HG03520 (cell line): ENCODE measurements at regions not wholly inside any gene's neighbourhood (a gene's known extent, or its start where the extent isn't known, plus 50 kb on each side); places are given as distances from the start of the nearest gene placed in this dataset.
A peak's percentile ranks its signal among the peaks of the same experiment; 100 is the strongest.
"Not testable (repeated sequence)": the region's sequence is repeated elsewhere in the genome, so short reads cannot be mapped to it uniquely, and the experiment has no call there.

Experiments used
- ATAC-seq: cut with Tn5 transposase; IDR thresholded peaks from one replicate; pipeline ENCODE4 v1.9.1; 2021; ENCODE audit warnings: mild to moderate bottlenecking, moderate library complexity; ENCODE audit not compliant: unreplicated experiment

DNA sequence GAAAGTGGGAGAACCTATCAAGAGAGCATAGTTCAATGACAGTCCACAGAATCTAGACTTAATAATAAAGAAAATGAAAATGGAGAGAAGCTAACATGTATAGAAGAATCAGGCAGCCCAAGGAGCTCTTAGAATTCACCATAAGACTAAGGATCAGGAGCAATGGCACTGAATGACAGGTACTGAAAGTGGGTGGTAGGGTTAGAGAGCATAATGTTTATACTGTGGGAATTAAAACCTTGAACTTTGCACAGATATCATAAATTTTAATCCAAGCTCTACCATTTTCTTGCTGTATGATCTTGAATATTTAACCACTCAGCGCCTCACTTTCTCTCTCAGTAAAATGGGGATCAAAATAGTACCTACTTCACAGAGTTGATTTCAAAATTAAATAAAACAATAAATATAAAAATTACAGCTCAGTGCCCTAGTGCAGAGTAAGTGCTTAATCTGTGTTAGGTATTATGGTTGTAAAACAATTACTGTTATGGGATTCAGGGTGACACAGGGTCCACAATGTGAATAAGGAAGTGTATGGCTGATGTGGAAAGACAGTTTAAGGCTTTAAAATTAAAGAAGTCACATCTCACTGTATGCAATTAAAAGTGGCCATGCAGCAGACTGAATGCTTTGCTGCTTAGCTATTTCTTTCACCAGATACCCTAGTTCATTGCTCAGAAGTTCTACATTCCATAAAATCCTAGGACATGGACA, 319.8 kb downstream of the HINT1 start:
- no peak for ATAC-seq

GRCh38 chr5:130836729-130837649, 328.1 kb downstream of the HINT1 start:
- ATAC-seq, result peak; percentile 70

GRCh38 chr5:130817598-130818384, 347.3 kb downstream of the HINT1 start:
- not testable (repeated sequence) for ATAC-seq

- ATAC-seq, result no peak
These were observed 349.8 kb downstream of the HINT1 start for GRCh38 chr5:130815246-130815645.

- ATAC-seq, result no peak
These were observed 356.4 kb downstream of the HINT1 start for GRCh38 chr5:130808691-130809090.

- no peak for ATAC-seq
These were observed 359.4 kb downstream of the HINT1 start for GRCh38 chr5:130805648-130806047.

GRCh38 chr5:130805036-130805435, 360.0 kb downstream of the HINT1 start:
- ATAC-seq, result no peak

- ATAC-seq, result no peak
These were observed 363.1 kb downstream of the HINT1 start for GRCh38 chr5:130801963-130802362.

- no peak for ATAC-seq
These were observed 366.0 kb downstream of the HINT1 start for GRCh38 chr5:130799015-130799414.

- no peak for ATAC-seq
These were observed 367.8 kb downstream of the HINT1 start for GRCh38 chr5:130797303-130797702.

DNA sequence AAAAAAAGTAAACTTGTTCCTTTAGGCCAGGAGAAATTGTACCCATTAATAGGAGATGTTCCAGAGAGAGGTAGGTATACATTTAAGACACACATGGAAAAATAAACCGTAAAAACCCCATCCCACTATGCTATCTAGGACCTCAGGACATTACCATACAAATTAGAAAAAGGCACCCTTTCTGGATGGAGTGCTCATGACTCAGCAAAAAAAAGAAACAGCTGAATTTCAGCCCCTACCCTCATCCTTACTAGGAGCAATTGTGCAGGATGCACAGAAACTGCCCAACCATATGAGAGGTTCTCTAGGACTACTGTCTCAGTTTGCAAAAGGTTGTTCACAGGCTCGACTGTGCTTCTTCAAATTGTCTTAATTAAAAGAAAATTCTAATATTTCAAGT, 368.2 kb downstream of the HINT1 start:
- no peak for ATAC-seq

GRCh38 chr5:130796032-130796431, 369.0 kb downstream of the HINT1 start:
- ATAC-seq, result no peak

DNA sequence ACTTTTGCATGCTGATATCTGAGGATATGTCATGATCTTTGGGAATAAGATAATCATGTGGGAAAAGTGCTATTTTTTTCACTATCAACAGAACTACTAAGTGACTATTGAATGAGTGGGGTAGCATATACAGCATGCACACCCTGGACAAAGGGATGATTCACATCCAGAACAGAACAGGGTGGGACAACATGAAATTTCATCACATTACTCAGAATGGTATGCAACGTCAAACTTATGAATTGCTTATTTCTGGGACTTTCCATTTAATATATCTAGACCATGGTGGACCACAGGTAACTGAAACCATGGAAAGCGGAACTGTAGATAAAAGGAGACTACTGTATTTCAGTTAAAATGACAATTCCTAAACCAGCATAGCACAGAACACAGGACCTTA, 370.0 kb downstream of the HINT1 start:
- no peak for ATAC-seq

GRCh38 chr5:130777794-130778193, 387.3 kb downstream of the HINT1 start:
- no peak for ATAC-seq

GRCh38 chr5:130773813-130774212, 391.2 kb downstream of the HINT1 start:
- ATAC-seq, result no peak

DNA sequence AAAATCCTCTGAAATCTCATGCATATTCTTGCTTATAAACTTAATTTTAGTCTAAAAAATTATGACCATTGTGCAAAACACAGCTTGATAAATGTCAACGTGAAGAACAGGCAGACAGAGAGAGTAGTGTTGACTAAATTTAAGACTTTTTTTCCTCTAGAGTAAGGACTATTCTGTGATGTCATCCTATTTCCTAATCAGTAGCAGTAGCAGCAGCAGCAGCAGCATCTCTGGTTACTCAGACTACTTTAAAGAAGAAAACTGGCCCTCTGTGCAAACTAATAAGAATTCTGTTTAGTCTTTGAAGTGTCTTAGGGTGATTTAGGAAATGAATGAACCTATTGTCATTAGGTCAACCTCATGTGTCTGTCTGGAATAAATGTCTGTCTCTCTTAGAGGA, 403.0 kb downstream of the HINT1 start:
- ATAC-seq, result no peak

DNA sequence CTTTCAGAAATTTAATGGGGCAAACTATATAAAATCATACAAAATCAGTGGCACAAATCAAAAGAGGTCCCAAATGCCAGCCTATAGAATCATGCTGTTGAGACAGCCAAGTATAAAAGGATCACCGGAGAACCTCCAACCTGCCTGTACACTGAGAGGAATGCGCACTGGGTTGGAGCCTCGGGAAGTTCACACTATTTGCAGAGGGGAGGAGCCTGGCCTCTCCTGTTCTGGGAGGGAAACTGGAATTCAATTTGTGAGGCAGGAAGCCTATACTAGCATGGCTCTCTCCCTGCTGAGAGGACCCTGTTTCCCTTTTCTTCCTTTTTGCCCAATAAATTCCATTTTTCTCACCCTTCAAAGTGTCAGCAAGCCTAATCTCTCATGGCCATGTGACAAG, 406.0 kb downstream of the HINT1 start:
- no peak for ATAC-seq

- no peak for ATAC-seq
These were observed 417.5 kb downstream of the HINT1 start for GRCh38 chr5:130747556-130747955.

GRCh38 chr5:130746641-130747040, 418.4 kb downstream of the HINT1 start:
- ATAC-seq, result not testable (repeated sequence)

- ATAC-seq, result no peak
These were observed 422.0 kb downstream of the HINT1 start for GRCh38 chr5:130743092-130743491.

DNA sequence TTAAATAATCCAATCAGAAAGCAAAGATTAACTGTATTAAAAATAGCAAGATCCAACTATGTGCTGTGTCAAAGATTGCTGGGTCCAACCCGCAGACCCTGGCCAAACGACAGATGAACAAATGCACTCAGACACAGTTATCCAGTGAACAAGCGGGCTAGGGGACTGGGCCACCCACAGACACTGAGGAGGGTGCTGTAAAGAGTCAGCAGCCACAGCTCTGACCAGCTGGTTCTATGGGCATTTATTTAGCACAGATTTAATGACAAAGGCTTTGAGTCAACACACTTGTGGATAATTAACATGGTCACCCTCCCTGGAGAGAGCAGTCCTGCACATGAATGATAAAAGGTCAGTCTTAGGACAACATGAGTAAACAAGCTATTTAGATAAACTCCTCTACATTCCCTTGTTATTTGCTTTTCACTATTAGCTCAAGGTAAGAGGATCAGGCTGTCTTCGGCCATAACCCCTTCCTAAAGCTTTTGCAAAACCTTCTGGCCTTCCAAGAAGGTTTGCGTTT, 424.9 kb downstream of the HINT1 start:
- no peak for ATAC-seq
